ENCODE measurements at regions not wholly inside any gene's neighbourhood (a gene's known extent, or its start where the extent isn't known, plus 50 kb on each side); places are given as distances from the start of the nearest gene placed in this dataset.
A peak's percentile ranks its signal among the peaks of the same experiment; 100 is the strongest.

DNA sequence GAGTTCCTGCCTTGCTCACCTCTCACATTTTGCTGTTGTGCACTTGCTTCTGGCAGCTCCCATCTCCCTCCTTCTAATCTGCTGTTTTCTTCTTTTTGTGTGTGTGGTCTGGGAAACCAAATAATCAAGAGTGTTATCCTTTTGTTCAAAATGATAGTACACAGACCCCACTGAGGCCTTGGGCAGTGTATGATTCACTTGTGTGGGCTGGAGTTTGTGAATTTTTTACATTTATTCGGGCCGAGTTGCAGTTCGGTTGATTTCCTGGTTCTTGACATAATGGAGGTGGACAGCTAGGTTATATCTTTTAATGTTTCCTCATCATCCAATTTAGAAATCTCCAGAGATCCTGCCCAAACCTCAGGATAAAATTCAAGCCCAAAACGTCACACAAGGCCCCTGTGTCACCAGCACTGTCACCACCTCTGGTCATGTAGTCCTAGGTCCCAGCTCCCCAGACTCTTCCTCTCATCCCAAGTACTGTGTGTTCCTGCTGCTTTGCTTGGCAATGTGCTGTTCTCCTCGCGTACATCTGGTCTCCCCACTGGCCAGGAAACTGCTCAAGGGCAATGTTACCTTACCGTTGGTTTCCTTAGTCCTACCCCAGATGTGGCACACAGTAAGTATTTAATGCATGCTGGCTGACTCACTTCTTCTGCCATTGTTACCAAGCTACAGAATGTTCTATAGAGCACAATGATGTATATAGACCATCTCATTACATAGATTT lies 55.7 kb upstream of the PHACTR2 start:
- H3K9me3 Mint-ChIP-seq = no peaks in the 10 kb centered on the region
- H3K36me3 Mint-ChIP-seq = no peaks in the 10 kb centered on the region
- no peak for DNase-seq (ENCODE audit: low spot score)
- H3K4me3 Mint-ChIP-seq = no peak overlapping the region
- H3K27ac ChIP-seq = no peak overlapping the region
- TF ChIP-seq EZH2phosphoT487 (IDR thresholded peaks at IDR 0.05) (no peak), EZH2 (IDR thresholded peaks at IDR 0.05) (no peak)
- TF ChIP-seq, protein P1, sequence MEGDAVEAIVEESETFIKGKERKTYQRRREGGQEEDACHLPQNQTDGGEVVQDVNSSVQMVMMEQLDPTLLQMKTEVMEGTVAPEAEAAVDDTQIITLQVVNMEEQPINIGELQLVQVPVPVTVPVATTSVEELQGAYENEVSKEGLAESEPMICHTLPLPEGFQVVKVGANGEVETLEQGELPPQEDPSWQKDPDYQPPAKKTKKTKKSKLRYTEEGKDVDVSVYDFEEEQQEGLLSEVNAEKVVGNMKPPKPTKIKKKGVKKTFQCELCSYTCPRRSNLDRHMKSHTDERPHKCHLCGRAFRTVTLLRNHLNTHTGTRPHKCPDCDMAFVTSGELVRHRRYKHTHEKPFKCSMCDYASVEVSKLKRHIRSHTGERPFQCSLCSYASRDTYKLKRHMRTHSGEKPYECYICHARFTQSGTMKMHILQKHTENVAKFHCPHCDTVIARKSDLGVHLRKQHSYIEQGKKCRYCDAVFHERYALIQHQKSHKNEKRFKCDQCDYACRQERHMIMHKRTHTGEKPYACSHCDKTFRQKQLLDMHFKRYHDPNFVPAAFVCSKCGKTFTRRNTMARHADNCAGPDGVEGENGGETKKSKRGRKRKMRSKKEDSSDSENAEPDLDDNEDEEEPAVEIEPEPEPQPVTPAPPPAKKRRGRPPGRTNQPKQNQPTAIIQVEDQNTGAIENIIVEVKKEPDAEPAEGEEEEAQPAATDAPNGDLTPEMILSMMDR (IDR thresholded peaks at IDR 0.05) = no peak
- no peak overlapping the region for H2AFZ ChIP-seq (replicated peaks)
- H3F3A ChIP-seq (ENCODE audit: low read depth) = peaks cover 9% of the 10 kb centered on the region
- H3K79me2 ChIP-seq (ENCODE audit: low read depth) = no peaks in the 10 kb centered on the region
- H3K27ac Mint-ChIP-seq = peak overlapping the region; percentile 77
- no peak overlapping the region for H3K4me2 ChIP-seq
- H3K9me3 ChIP-seq (ENCODE audit: low read depth) = no peaks in the 10 kb centered on the region
- H3K27me3 ChIP-seq = no peaks in the 10 kb centered on the region
- H3K36me3 ChIP-seq = no peaks in the 10 kb centered on the region
- no peak overlapping the region for H3K4me3 ChIP-seq
- H3K9ac ChIP-seq = no peak overlapping the region
- no peaks in the 10 kb centered on the region for H4K20me1 ChIP-seq (ENCODE audit: low read depth)
- peaks cover 22% of the 10 kb centered on the region for H3K4me1 ChIP-seq
- peaks cover 11% of the 10 kb centered on the region for H3K4me1 Mint-ChIP-seq
- peaks cover 4% of the 10 kb centered on the region for H3K27me3 Mint-ChIP-seq (ENCODE audit: insufficient read depth, low read depth)

DNA sequence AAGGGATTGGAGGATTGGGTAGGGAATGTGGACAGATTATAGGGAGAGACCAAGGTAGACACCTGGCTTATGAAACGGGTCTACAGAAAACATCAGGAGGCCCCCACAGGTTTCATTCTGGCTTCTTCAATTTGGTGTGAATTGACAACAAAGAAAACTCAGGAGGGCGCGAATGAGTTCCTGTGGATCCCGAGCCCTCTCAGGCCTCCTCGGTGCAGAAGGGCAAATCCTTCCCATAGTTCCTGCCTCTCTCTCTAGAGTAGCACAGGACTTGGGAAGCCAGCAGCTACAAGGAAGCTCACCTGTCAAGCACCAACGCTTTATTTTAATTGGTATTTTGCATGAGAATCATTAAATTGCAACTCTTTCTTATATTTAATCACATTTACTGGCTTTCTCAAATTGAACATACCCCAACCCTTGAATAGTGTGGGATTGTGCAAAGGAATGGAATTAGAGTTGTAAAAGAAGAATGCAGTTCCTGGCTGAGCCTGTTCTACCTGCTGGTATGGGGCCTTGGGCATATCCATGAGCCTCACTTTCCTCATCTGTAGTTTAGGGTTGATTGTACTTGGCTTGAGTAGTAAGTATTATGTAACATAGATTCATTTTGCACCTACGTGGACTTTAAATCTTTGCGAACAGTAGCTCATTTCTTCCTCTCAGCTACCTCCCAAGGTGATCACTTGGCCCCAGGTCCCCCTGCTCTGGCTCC lies 56.4 kb upstream of the PHACTR2 start:
- Histone ChIP-seq H3K79me2 (ENCODE audit: low read depth) (no peaks in the 10 kb centered on the region), H3K4me1 (peaks cover 22% of the 10 kb centered on the region), H3K27me3 (no peaks in the 10 kb centered on the region), H2AFZ (replicated peaks) (no peak overlapping the region), H4K20me1 (ENCODE audit: low read depth) (no peaks in the 10 kb centered on the region), H3F3A (ENCODE audit: low read depth) (peaks cover 9% of the 10 kb centered on the region), H3K27ac (no peak overlapping the region), H3K4me3 (no peak overlapping the region), H3K9ac (no peak overlapping the region), H3K9me3 (ENCODE audit: low read depth) (no peaks in the 10 kb centered on the region), H3K36me3 (no peaks in the 10 kb centered on the region), H3K4me2 (no peak overlapping the region)
- DNase-seq (ENCODE audit: low spot score) = peak; percentile 33
- Mint-ChIP-seq H3K27ac (no peak overlapping the region), H3K4me3 (no peak overlapping the region), H3K9me3 (no peaks in the 10 kb centered on the region), H3K4me1 (peaks cover 11% of the 10 kb centered on the region), H3K27me3 (ENCODE audit: insufficient read depth, low read depth) (peaks cover 4% of the 10 kb centered on the region), H3K36me3 (no peaks in the 10 kb centered on the region)
- TF ChIP-seq, protein P1 (IDR thresholded peaks at IDR 0.05) = no peak
- TF ChIP-seq EZH2 (IDR thresholded peaks at IDR 0.05) (no peak), EZH2phosphoT487 (IDR thresholded peaks at IDR 0.05) (no peak)

DNA sequence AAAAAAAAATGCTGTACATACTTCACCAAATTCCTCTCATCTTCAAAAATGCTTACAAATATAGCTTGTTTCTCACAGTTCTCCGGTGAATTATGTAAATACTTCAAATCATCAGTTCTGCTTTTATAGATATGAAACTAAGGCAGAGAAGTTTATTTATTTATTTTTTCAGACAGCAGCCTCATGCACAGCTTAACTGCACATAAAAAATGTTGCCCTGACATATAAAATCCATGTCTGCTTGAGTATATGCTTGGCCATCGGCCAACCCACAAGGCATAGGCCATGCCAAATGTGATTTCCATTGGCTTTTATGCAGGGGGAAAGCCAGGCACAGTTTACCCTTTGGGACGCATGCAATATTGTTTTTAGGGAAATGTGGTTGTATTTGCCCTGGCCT lies 57.3 kb upstream of the PHACTR2 start:
- TF ChIP-seq, protein P1 (IDR thresholded peaks at IDR 0.05) = no peak
- TF ChIP-seq EZH2 (IDR thresholded peaks at IDR 0.05) (no peak), EZH2phosphoT487 (IDR thresholded peaks at IDR 0.05) (no peak)
- H3K27me3 ChIP-seq = no peaks in the 10 kb centered on the region
- no peak overlapping the region for H3K4me3 Mint-ChIP-seq
- DNase-seq (ENCODE audit: low spot score) = no peak
- peaks cover 11% of the 10 kb centered on the region for H3K4me1 Mint-ChIP-seq
- no peak overlapping the region for H3K4me2 ChIP-seq
- H3K36me3 ChIP-seq = no peaks in the 10 kb centered on the region
- H3K27ac ChIP-seq = no peak overlapping the region
- H2AFZ ChIP-seq (replicated peaks) = no peak overlapping the region
- no peak overlapping the region for H3K27ac Mint-ChIP-seq
- no peaks in the 10 kb centered on the region for H3K9me3 ChIP-seq (ENCODE audit: low read depth)
- no peaks in the 10 kb centered on the region for H3K36me3 Mint-ChIP-seq
- peaks cover 4% of the 10 kb centered on the region for H3K27me3 Mint-ChIP-seq (ENCODE audit: insufficient read depth, low read depth)
- no peaks in the 10 kb centered on the region for H3K9me3 Mint-ChIP-seq
- H3K4me1 ChIP-seq = peaks cover 22% of the 10 kb centered on the region
- H3K79me2 ChIP-seq (ENCODE audit: low read depth) = no peaks in the 10 kb centered on the region
- H3K4me3 ChIP-seq = no peak overlapping the region
- H3K9ac ChIP-seq = no peak overlapping the region
- no peaks in the 10 kb centered on the region for H4K20me1 ChIP-seq (ENCODE audit: low read depth)
- H3F3A ChIP-seq (ENCODE audit: low read depth) = peaks cover 9% of the 10 kb centered on the region
